ENCODE measurements at regions not wholly inside any gene's neighbourhood (a gene's known extent, or its start where the extent isn't known, plus 50 kb on each side); places are given as distances from the start of the nearest gene placed in this dataset.

DNA sequence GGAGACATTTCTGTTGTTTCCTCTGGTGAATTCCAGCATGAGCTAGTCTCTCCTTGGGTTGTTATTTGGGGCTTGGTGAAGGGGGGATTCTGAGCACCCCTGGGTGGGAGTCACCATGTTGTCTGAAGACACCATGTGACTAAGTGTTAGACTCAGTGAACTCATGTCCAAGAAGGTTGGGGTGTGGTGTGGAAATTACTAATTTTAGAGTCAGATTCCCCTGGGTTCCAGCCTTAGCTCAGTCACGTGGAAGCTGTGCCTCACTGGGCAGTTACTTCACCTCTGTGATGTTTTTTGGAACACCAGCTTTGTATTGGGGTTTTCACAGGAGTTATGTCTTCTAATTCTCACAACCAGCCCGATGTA is 171.5 kb downstream of the RPLP1 start:
- TF ChIP-seq POLR2A (IDR thresholded peaks at IDR 0.05; ENCODE audit: low read length) (no peak), GATA1 (IDR thresholded peaks at IDR 0.05; ENCODE audit: low read depth, low read length) (no peak)
